HG03280 (cell line): ENCODE measurements at regions not wholly inside any gene's neighbourhood (a gene's known extent, or its start where the extent isn't known, plus 50 kb on each side); places are given as distances from the start of the nearest gene placed in this dataset.
"Not testable (repeated sequence)": the region's sequence is repeated elsewhere in the genome, so short reads cannot be mapped to it uniquely, and the experiment has no call there.

Source experiments
- ATAC-seq: cut with Tn5 transposase; IDR thresholded peaks from one replicate; pipeline ENCODE4 v1.9.1; 2021; ENCODE audit warnings: mild to moderate bottlenecking, moderate library complexity; ENCODE audit not compliant: unreplicated experiment

DNA sequence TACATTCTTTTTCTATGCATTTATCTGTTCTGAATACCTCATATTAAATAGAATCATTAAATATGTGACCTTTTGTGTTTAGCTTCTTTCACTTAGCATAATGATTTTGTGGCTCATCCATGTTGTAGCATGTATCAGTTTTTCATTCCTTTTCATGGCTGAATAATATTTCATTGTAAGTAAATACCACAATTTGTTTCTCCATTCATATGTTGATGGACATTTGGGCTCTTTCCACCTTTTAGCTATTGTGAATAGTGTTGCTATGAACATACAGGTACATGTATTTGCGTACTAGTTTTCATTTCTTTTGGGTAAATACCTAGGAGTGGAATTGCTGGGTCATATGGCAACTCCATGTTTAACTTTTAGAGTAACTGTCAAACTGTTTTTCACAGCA, 85.1 kb downstream of the GNL3L start:
- ATAC-seq = no peak

- no peak for ATAC-seq
These were observed 103.6 kb downstream of the GNL3L start for GRCh38 chrX:54633641-54634040.

DNA sequence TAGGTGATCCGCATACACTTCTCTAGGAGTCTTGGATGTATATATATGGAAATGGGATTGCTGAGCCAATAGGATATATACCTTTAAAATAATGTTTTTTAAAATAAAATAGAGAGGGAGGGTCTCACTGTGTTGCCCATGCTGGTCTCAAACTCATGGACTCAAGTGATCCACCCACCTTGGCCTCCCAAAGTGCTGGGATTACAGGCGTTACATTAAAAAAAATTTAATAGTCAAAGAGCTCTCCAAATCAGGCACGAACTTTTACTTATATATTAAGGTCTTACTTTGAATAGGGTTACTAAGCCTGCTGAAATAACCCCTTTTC, 109.0 kb downstream of the GNL3L start:
- no peak for ATAC-seq

GRCh38 chrX:54639346-54640102, 109.5 kb downstream of the GNL3L start:
- ATAC-seq = peak; percentile 92

DNA sequence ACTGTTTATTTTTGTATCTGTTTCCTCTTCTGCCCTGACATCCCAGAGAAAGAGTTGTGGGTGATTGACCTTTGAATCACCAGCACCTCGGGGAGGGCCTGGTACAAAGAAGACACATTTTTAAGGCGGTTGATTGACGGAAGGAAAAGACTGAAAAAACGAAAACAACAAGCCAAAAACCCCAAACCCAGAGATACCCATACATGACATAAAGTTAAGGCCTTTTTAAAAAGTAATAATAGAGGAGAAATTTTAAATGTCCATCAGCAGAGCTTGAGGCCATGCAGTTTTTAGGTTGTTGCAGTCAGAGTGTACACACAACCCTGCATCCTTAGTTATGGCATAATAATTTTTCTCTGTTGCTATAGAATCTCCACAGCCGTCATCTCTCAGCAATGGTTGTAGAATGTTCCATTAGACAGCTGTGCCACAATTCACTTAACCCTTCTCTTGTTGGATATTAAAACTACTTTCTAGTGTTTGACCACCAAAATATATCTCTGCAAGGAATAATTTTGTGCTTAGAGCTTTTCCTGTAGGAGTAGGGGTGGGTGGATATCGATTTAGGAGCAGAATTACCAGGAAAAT, 110.2 kb downstream of the GNL3L start:
- no peak for ATAC-seq

- ATAC-seq = no peak
These were observed 110.7 kb downstream of the GNL3L start for GRCh38 chrX:54640736-54641135.

GRCh38 chrX:54641530-54641929, 111.5 kb downstream of the GNL3L start:
- no peak for ATAC-seq

- not testable (repeated sequence) for ATAC-seq
These were observed 117.6 kb downstream of the GNL3L start for GRCh38 chrX:54647607-54648006.

DNA sequence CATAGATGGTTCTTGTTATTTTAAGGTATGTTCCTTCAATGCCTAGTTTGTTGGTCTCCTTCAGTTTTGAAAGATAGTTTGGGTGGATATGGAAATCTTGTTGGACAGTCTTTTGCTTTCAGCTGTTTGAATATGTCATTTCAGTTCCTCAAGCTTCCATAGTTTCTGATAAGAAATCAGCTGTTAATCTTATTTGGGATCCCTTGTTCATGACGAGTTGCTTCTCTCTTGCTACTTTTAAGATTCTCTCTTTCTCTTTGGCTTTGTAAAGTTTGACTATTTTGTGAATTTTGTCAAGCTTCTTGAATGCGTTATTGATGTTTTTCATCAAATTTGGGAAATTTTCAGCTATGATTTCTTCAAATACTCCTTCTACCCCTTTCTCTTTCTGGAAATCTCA, 129.5 kb downstream of the GNL3L start:
- no peak for ATAC-seq

DNA sequence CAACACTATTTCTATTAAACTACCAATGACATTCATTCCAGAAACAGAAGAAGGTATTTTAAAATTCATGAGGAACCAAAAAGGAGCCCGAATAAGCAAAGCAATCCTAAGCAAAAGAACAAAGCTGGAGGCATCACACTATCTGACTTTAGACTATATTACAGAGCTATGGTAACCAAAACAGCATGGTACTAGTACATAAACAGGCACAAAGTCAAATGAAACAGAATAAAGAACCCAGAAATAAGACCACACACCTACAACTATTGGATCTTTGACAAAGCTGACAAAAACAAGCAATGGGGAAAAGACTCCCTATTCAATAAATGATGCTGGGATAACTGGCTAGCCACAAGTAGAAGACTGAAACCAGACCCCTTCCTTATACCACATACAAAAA, 122.3 kb downstream of the ITIH6 start:
- ATAC-seq = no peak

GRCh38 chrX:54695231-54695630, 102.8 kb downstream of the ITIH6 start:
- no peak for ATAC-seq

GRCh38 chrX:54695816-54696487, 102.1 kb downstream of the ITIH6 start:
- peak; percentile 99 for ATAC-seq
